ENCODE measurements at regions not wholly inside any gene's neighbourhood (a gene's known extent, or its start where the extent isn't known, plus 50 kb on each side); places are given as distances from the start of the nearest gene placed in this dataset.

GRCh38 chr4:17286752-17287460, 225.0 kb downstream of the QDPR start:
- Mint-ChIP-seq H3K4me3 (no peak overlapping the region), H3K27me3 (peaks cover 10% of the 10 kb centered on the region), H3K27ac (no peak overlapping the region), H3K9me3 (no peaks in the 10 kb centered on the region), H3K4me1 (no peaks in the 10 kb centered on the region)
- ATAC-seq (no peak), DNase-seq (no peak)

- H3K9me3 Mint-ChIP-seq: no peaks in the 10 kb centered on the region
- DNase-seq: no peak
- no peak overlapping the region for H3K27ac Mint-ChIP-seq
- no peaks in the 10 kb centered on the region for H3K4me1 Mint-ChIP-seq
- peaks cover 14% of the 10 kb centered on the region for H3K27me3 Mint-ChIP-seq
- H3K4me3 Mint-ChIP-seq: no peak overlapping the region
- no peak for ATAC-seq
Observed at GRCh38 chr4:17285747-17286146, 226.1 kb downstream of the QDPR start.

GRCh38 chr4:17284323-17285175, 227.3 kb downstream of the QDPR start:
- H3K27ac Mint-ChIP-seq: peak overlapping the region in 1 of 2 donors; percentile 39
- no peak for ATAC-seq
- no peak for DNase-seq
- H3K27me3 Mint-ChIP-seq: peaks cover 15% of the 10 kb centered on the region
- H3K4me3 Mint-ChIP-seq: no peak overlapping the region
- H3K9me3 Mint-ChIP-seq: no peaks in the 10 kb centered on the region
- H3K4me1 Mint-ChIP-seq: no peaks in the 10 kb centered on the region

GRCh38 chr4:17283832-17284231, 228.1 kb downstream of the QDPR start:
- no peak overlapping the region for H3K27ac Mint-ChIP-seq
- DNase-seq (no peak), ATAC-seq (no peak)
- peaks cover 15% of the 10 kb centered on the region for H3K27me3 Mint-ChIP-seq
- H3K9me3 Mint-ChIP-seq: no peaks in the 10 kb centered on the region
- H3K4me1 Mint-ChIP-seq: no peaks in the 10 kb centered on the region
- no peak overlapping the region for H3K4me3 Mint-ChIP-seq

- H3K4me3 Mint-ChIP-seq: no peak overlapping the region
- no peak for DNase-seq
- H3K4me1 Mint-ChIP-seq: no peaks in the 10 kb centered on the region
- no peaks in the 10 kb centered on the region for H3K9me3 Mint-ChIP-seq
- no peak for ATAC-seq
- no peak overlapping the region for H3K27ac Mint-ChIP-seq
- peaks cover 15% of the 10 kb centered on the region for H3K27me3 Mint-ChIP-seq
Observed at GRCh38 chr4:17283251-17283650, 228.6 kb downstream of the QDPR start.

GRCh38 chr4:17280261-17281018, 231.4 kb downstream of the QDPR start:
- Mint-ChIP-seq H3K4me1 (no peaks in the 10 kb centered on the region), H3K27me3 (peaks cover 15% of the 10 kb centered on the region), H3K9me3 (no peaks in the 10 kb centered on the region), H3K27ac (no peak overlapping the region), H3K4me3 (no peak overlapping the region)
- ATAC-seq: no peak
- DNase-seq: no peak

- no peak overlapping the region for H3K4me3 Mint-ChIP-seq
- H3K9me3 Mint-ChIP-seq: no peaks in the 10 kb centered on the region
- H3K27ac Mint-ChIP-seq: no peak overlapping the region
- H3K4me1 Mint-ChIP-seq: no peaks in the 10 kb centered on the region
- ATAC-seq: no peak
- no peak for DNase-seq
- H3K27me3 Mint-ChIP-seq: peaks cover 10% of the 10 kb centered on the region
Observed at GRCh38 chr4:17276776-17277175, 235.1 kb downstream of the QDPR start.

- Mint-ChIP-seq H3K4me1 (no peaks in the 10 kb centered on the region), H3K27ac (no peak overlapping the region)
- no peak for DNase-seq
Observed at GRCh38 chr4:17275836-17276235, 236.1 kb downstream of the QDPR start.

GRCh38 chr4:17273047-17273446, 238.8 kb downstream of the QDPR start:
- H3K27me3 Mint-ChIP-seq: peaks cover 32% of the 10 kb centered on the region
- H3K27ac Mint-ChIP-seq: no peak overlapping the region
- ATAC-seq (no peak), DNase-seq (no peak)
- H3K4me1 Mint-ChIP-seq: no peaks in the 10 kb centered on the region
- H3K4me3 Mint-ChIP-seq: no peak overlapping the region
- H3K9me3 Mint-ChIP-seq: no peaks in the 10 kb centered on the region

More at GRCh38 chr4:17275836-17276235, 236.1 kb downstream of the QDPR start:
- H3K9me3 Mint-ChIP-seq: no peaks in the 10 kb centered on the region
- H3K27me3 Mint-ChIP-seq: peaks cover 7% of the 10 kb centered on the region
- no peak overlapping the region for H3K4me3 Mint-ChIP-seq
- no peak for ATAC-seq

- Mint-ChIP-seq H3K27ac (no peak overlapping the region), H3K27me3 (peaks cover 37% of the 10 kb centered on the region), H3K4me3 (no peak overlapping the region), H3K4me1 (no peaks in the 10 kb centered on the region), H3K9me3 (no peaks in the 10 kb centered on the region)
- no peak for ATAC-seq
- no peak for DNase-seq
Observed at GRCh38 chr4:17272154-17272553, 239.7 kb downstream of the QDPR start.

- Mint-ChIP-seq H3K27ac (peak overlapping the region in 1 of 2 donors; percentile 31), H3K27me3 (peaks cover 49% of the 10 kb centered on the region), H3K4me1 (no peaks in the 10 kb centered on the region), H3K9me3 (no peaks in the 10 kb centered on the region), H3K4me3 (no peak overlapping the region)
- no peak for ATAC-seq
- no peak for DNase-seq
Observed at GRCh38 chr4:17265653-17266052, 246.2 kb downstream of the QDPR start.

GRCh38 chr4:17265139-17265538, 246.8 kb downstream of the QDPR start:
- no peak overlapping the region for H3K27ac Mint-ChIP-seq
- no peak overlapping the region for H3K4me3 Mint-ChIP-seq
- no peaks in the 10 kb centered on the region for H3K4me1 Mint-ChIP-seq
- H3K27me3 Mint-ChIP-seq: peaks cover 44% of the 10 kb centered on the region
- DNase-seq (no peak), ATAC-seq (no peak)
- H3K9me3 Mint-ChIP-seq: no peaks in the 10 kb centered on the region

- no peak for DNase-seq
- H3K4me3 Mint-ChIP-seq: no peak overlapping the region
- peak overlapping the region in 1 of 2 donors; percentile 41 for H3K27ac Mint-ChIP-seq
- no peaks in the 10 kb centered on the region for H3K9me3 Mint-ChIP-seq
- ATAC-seq: peak; percentile 87
- H3K27me3 Mint-ChIP-seq: peaks cover 25% of the 10 kb centered on the region
- no peaks in the 10 kb centered on the region for H3K4me1 Mint-ChIP-seq
Observed at GRCh38 chr4:17260166-17260907, 251.6 kb downstream of the QDPR start.

- peaks cover 27% of the 10 kb centered on the region for H3K27me3 Mint-ChIP-seq
- H3K4me3 Mint-ChIP-seq: no peak overlapping the region
- H3K4me1 Mint-ChIP-seq: peaks cover 3% of the 10 kb centered on the region
- no peaks in the 10 kb centered on the region for H3K9me3 Mint-ChIP-seq
- no peak for DNase-seq
- H3K27ac Mint-ChIP-seq: no peak overlapping the region
- no peak for ATAC-seq
Observed at GRCh38 chr4:17258106-17258505, 253.8 kb downstream of the QDPR start.

- no peaks in the 10 kb centered on the region for H3K9me3 Mint-ChIP-seq
- H3K27ac Mint-ChIP-seq: no peak overlapping the region
- peaks cover 6% of the 10 kb centered on the region for H3K4me1 Mint-ChIP-seq
- DNase-seq (no peak), ATAC-seq (no peak)
- peaks cover 40% of the 10 kb centered on the region for H3K27me3 Mint-ChIP-seq
- no peak overlapping the region for H3K4me3 Mint-ChIP-seq
Observed at GRCh38 chr4:17252131-17252530, 259.8 kb downstream of the QDPR start.
